H1 (cell line): ENCODE measurements at regions not wholly inside any gene's neighbourhood (a gene's known extent, or its start where the extent isn't known, plus 50 kb on each side); places are given as distances from the start of the nearest gene placed in this dataset.

ENCODE experiments used
- CTCF ChIA-PET: fragments of 300-600 bp; sonication (Branson Sonifier 250); formaldehyde crosslinking; loops from one replicate; lab custom pipeline; 2021; ENCODE audit not compliant: partially characterized antibody; lab: Charles Lee
- POLR2A ChIA-PET: fragments of 300-600 bp; sonication (Branson Sonifier 250); formaldehyde crosslinking; loops from one replicate; lab custom pipeline; 2021; ENCODE audit warnings: inconsistent platforms; ENCODE audit not compliant: partially characterized antibody; lab: Charles Lee
- DNase-seq, 2 experiments: peaks; one replicate each; pipeline versions ENCODE4 v3.0.0 to v3.0.0-alpha.2; 2010 to 2022; ENCODE audit warnings: low spot score in 2 of 2, low read depth in 1 of 2, mixed read lengths in 1 of 2
- FAIRE-seq: peaks from 2 replicates; lab custom pipeline; 2011; peaks lifted over from hg19 to GRCh38; lab: Jason Lieb, UNC
- H2AFZ ChIP-seq: 2 replicates; pipeline ENCODE4 v1.8.1; 2012; ENCODE audit warnings: low read length, inconsistent platforms
- H2AK5ac ChIP-seq: 2 replicates; pipeline ENCODE4 v1.6.1; 2013; ENCODE audit warnings: low read depth, low read length
- H2BK120ac ChIP-seq: replicated peaks from 2 replicates; pipeline ENCODE3; 2013; ENCODE audit warnings: low read depth, low read length, inconsistent platforms
- H2BK12ac ChIP-seq: 2 replicates; pipeline ENCODE4 v1.6.1; 2013; ENCODE audit warnings: low read depth, low read length
- H2BK15ac ChIP-seq: 2 replicates; pipeline ENCODE4 v1.6.1; 2013; ENCODE audit warnings: low read length
- H2BK20ac ChIP-seq: 2 replicates; pipeline ENCODE4 v1.6.1; 2013; ENCODE audit warnings: low read length
- H2BK5ac ChIP-seq: 2 replicates; pipeline ENCODE4 v1.6.1; 2013; ENCODE audit warnings: low read depth, low read length
- H3K14ac ChIP-seq: 2 replicates; pipeline ENCODE4 v1.6.1; 2013; ENCODE audit warnings: inconsistent platforms; ENCODE audit not compliant: insufficient read length
- H3K18ac ChIP-seq: 2 replicates; pipeline ENCODE4 v1.6.1; 2013; ENCODE audit warnings: low read length; ENCODE audit errors: extremely low read depth
- H3K23ac ChIP-seq: 2 replicates; pipeline ENCODE4 v1.6.1; 2013; ENCODE audit warnings: inconsistent platforms; ENCODE audit not compliant: insufficient read length
- H3K23me2 ChIP-seq: 2 replicates; pipeline ENCODE4 v1.6.1; 2013; ENCODE audit warnings: low read depth, low read length
- H3K27ac ChIP-seq: 2 replicates; pipeline ENCODE4 v1.6.1; 2011; ENCODE audit warnings: low read depth, low read length, inconsistent platforms
- H3K27me3 ChIP-seq, 4 experiments: replicated peaks in 1 of 4; 1 replicate in 1 of 4; 2 replicates in 3 of 4; pipeline versions ENCODE4 v1.6.1 to v1.8.1; 2011 to 2013; ENCODE audit warnings: low read length in 3 of 4, mild to moderate bottlenecking in 3 of 4, inconsistent platforms in 2 of 4, mixed read lengths in 2 of 4, moderate library complexity in 1 of 4; ENCODE audit not compliant: control insufficient read depth in 3 of 4, insufficient read depth in 3 of 4; ENCODE audit errors: extremely low read depth in 1 of 4
- H3K36me3 ChIP-seq, 4 experiments: 2 replicates each; pipeline versions ENCODE4 v1.6.1 to v1.8.1; 2011 to 2013; ENCODE audit warnings: mild to moderate bottlenecking in 4 of 4, low read length in 3 of 4, moderate library complexity in 2 of 4, control low read depth in 1 of 4, inconsistent platforms in 1 of 4; ENCODE audit not compliant: insufficient read depth in 4 of 4, control insufficient read depth in 2 of 4
- H3K4ac ChIP-seq: replicated peaks from 2 replicates; pipeline ENCODE3; 2013; ENCODE audit warnings: low read length, low read depth, mixed read lengths, inconsistent platforms; ENCODE audit not compliant: insufficient read length
- H3K4me1 ChIP-seq, 4 experiments: replicated peaks in 1 of 4; 1 replicate in 1 of 4; 2 replicates in 3 of 4; pipeline versions ENCODE4 v1.6.1 to v1.8.1; 2011 to 2013; ENCODE audit warnings: low read length in 3 of 4, inconsistent platforms in 2 of 4, mixed read lengths in 1 of 4; ENCODE audit not compliant: insufficient read depth in 4 of 4, control insufficient read depth in 3 of 4
- H3K4me2 ChIP-seq, 2 experiments: 2 replicates each; pipeline versions ENCODE4 v1.6.1 to v1.8.1; 2011 to 2013; ENCODE audit warnings: low read depth in 2 of 2, low read length in 2 of 2, control low read depth in 1 of 2, inconsistent platforms in 1 of 2, mild to moderate bottlenecking in 1 of 2; ENCODE audit not compliant: insufficient read depth in 1 of 2
- H3K4me3 ChIP-seq, 4 experiments: fragments of 200-600, 300-600 bp in 1 of 4; sonication (generic), shearing (Covaris generic), sonication (Bioruptor Twin) in 1 of 4; 2 replicates each; pipeline versions ENCODE4 v1.5.1 to v1.8.1; 2011 to 2016; ENCODE audit warnings: low read length in 4 of 4, low read depth in 3 of 4, control low read depth in 2 of 4, inconsistent platforms in 2 of 4, mild to moderate bottlenecking in 2 of 4, mixed read lengths in 1 of 4, moderate library complexity in 1 of 4; ENCODE audit not compliant: insufficient read depth in 2 of 4; ENCODE audit errors: extremely low read depth in 1 of 4
- H3K56ac ChIP-seq: replicated peaks from 2 replicates; pipeline ENCODE3; 2013; ENCODE audit warnings: low read depth, mild to moderate bottlenecking, mixed read lengths, low read length, inconsistent platforms; ENCODE audit not compliant: insufficient read length
- H3K79me1 ChIP-seq: 2 replicates; pipeline ENCODE4 v1.6.1; 2013; ENCODE audit warnings: low read depth, low read length, control low read depth
- H3K79me2 ChIP-seq, 2 experiments: 2 replicates each; pipeline versions ENCODE4 v1.6.1 to v1.8.1; 2012 to 2013; ENCODE audit warnings: low read length in 2 of 2, mild to moderate bottlenecking in 2 of 2, inconsistent platforms in 1 of 2; ENCODE audit not compliant: insufficient read depth in 2 of 2, control insufficient read depth in 1 of 2
- H3K9ac ChIP-seq, 4 experiments: replicated peaks in 1 of 4; 1 replicate in 1 of 4; 2 replicates in 3 of 4; pipeline versions ENCODE4 v1.6.1 to v1.8.1; 2011 to 2013; ENCODE audit warnings: low read depth in 3 of 4, low read length in 3 of 4, control low read depth in 2 of 4, mild to moderate bottlenecking in 2 of 4, moderate library complexity in 2 of 4, inconsistent platforms in 1 of 4; ENCODE audit errors: extremely low read depth in 1 of 4
- H3K9me3 ChIP-seq, 2 experiments: 2 replicates each; pipeline versions ENCODE4 v1.6.1 to v1.8.1; 2012 to 2013; ENCODE audit warnings: mild to moderate bottlenecking in 2 of 2, moderate library complexity in 2 of 2, control low read depth in 1 of 2, inconsistent platforms in 1 of 2, low read depth in 1 of 2, low read length in 1 of 2, mixed read lengths in 1 of 2; ENCODE audit not compliant: insufficient read depth in 2 of 2
- H4K20me1 ChIP-seq, 2 experiments: replicated peaks in 1 of 2; 2 replicates each; pipeline versions ENCODE3 to v1.8.1; 2011 to 2013; ENCODE audit warnings: inconsistent platforms in 2 of 2, low read length in 2 of 2, mild to moderate bottlenecking in 1 of 2; ENCODE audit not compliant: insufficient read depth in 2 of 2, control insufficient read depth in 1 of 2
- H4K5ac ChIP-seq: 2 replicates; pipeline ENCODE4 v1.6.1; 2013; ENCODE audit warnings: low read length, low read depth, mixed read lengths, inconsistent platforms; ENCODE audit not compliant: insufficient read length
- H4K8ac ChIP-seq: 2 replicates; pipeline ENCODE4 v1.8.0; 2013; ENCODE audit warnings: mild to moderate bottlenecking, moderate library complexity, low read length, inconsistent platforms; ENCODE audit not compliant: insufficient read depth; ENCODE audit errors: extremely low read depth
- H4K91ac ChIP-seq: replicated peaks from 2 replicates; pipeline ENCODE3; 2013; ENCODE audit warnings: low read length, mixed read lengths, inconsistent platforms; ENCODE audit not compliant: insufficient read length
- JUND ChIP-seq: IDR thresholded peaks from 2 replicates; pipeline ENCODE4 v1.6.1; 2011; ENCODE audit warnings: mild to moderate bottlenecking, improper control_type of control experiment, low read length
- POLR2A ChIP-seq, 2 experiments: IDR thresholded peaks; 1 replicate in 1 of 2; 2 replicates in 1 of 2; pipeline ENCODE4 v1.6.1; 2011; ENCODE audit warnings: low read depth in 2 of 2, low read length in 2 of 2, mild to moderate bottlenecking in 2 of 2; ENCODE audit errors: control extremely low read depth in 1 of 2
- POU5F1 ChIP-seq: IDR thresholded peaks from 2 replicates; pipeline ENCODE4 v1.6.1; 2011; ENCODE audit warnings: low read depth, mild to moderate bottlenecking, low read length, moderate library complexity
- SIN3A ChIP-seq, 2 experiments: IDR thresholded peaks in 1 of 2; conservative IDR thresholded peaks in 1 of 2; 2 replicates each; pipeline ENCODE4 v1.6.1; 2011 to 2012; ENCODE audit warnings: low read length in 2 of 2, improper control_type of control experiment in 1 of 2, low read depth in 1 of 2, mild to moderate bottlenecking in 1 of 2
- SP2 ChIP-seq: IDR thresholded peaks from 2 replicates; pipeline ENCODE4 v1.6.1; 2012; ENCODE audit warnings: mild to moderate bottlenecking, low read length, inconsistent platforms
- SUZ12 ChIP-seq: fragments of 200-600 bp; sonication (generic); IDR thresholded peaks from 2 replicates; pipeline ENCODE4 v1.6.1; 2012; ENCODE audit warnings: mild to moderate bottlenecking, inconsistent platforms, low read length, moderate library complexity, mixed read lengths
- TEAD4 ChIP-seq: IDR thresholded peaks from 2 replicates; pipeline ENCODE4 v1.6.1; 2012; ENCODE audit warnings: low read depth, low read length, inconsistent platforms, mixed read lengths
- WGBS, 2 experiments: shearing (Covaris generic) in 1 of 2; methylation state at CpG; one replicate each; pipeline versions ENCODE4 v1.1.6 to v1.1.7; 2013 to 2015; ENCODE audit warnings: low lambda C conversion rate in 2 of 2, mixed read lengths in 2 of 2, inconsistent platforms in 1 of 2, low coverage in 1 of 2, missing lambda C conversion rate in 1 of 2; ENCODE audit not compliant: insufficient replicate concordance in 2 of 2, insufficient coverage in 1 of 2, insufficient read length in 1 of 2; ENCODE audit errors: extremely low coverage in 1 of 2, missing lambda C conversion rate in 1 of 2; 5-methylcytosine and 5-hydroxymethylcytosine counted together
- TF ChIP-seq, protein P1 (sequence below), 3 experiments: IDR thresholded peaks; 1 replicate in 2 of 3; 2 replicates in 1 of 3; pipeline versions ENCODE4 v1.5.1 to v1.6.1; 2011; ENCODE audit warnings: low read length in 3 of 3, mild to moderate bottlenecking in 3 of 3, inconsistent platforms in 2 of 3, low read depth in 1 of 3, moderate library complexity in 1 of 3; ENCODE audit not compliant: insufficient read depth in 1 of 3; ENCODE audit errors: control extremely low read depth in 1 of 3
- TF ChIP-seq, protein P2 (sequence below): IDR thresholded peaks from 2 replicates; pipeline ENCODE4 v1.6.1; 2012; ENCODE audit warnings: low read length, inconsistent platforms
- TF ChIP-seq, protein P3 (sequence below): IDR thresholded peaks from 2 replicates; pipeline ENCODE4 v1.6.1; 2011; ENCODE audit warnings: low read length, improper control_type of control experiment

DNA sequence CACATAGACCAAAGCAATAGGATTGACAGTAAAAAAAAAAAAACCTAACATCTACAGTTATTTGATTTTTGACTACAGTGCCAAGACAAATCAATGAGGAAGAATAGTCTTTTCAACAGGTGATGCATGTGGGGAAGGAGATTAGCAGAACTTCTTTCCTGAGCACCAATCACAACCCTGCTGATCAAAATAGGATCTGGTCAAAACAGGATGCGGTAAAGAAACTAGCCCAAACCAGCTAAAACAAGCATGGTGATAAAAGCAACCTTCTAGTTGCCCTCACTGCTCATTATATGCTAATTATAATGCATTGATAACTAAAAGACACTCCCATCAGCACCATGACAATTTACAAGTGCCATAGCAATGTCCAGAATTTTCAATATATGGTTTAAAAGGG lies 667.5 kb downstream of the GRXCR1 start:
- no peaks in the 10 kb centered on the region for H3K79me2 ChIP-seq
- H2BK15ac ChIP-seq: no peak overlapping the region
- H2BK20ac ChIP-seq: no peak overlapping the region
- H3K23ac ChIP-seq: no peak overlapping the region
- H4K20me1 ChIP-seq: no peaks in the 10 kb centered on the region
- ChIA-PET CTCF (no interaction called here), POLR2A (no interaction called here)
- H2BK12ac ChIP-seq: no peak overlapping the region
- H3K27me3 ChIP-seq: no peaks in the 10 kb centered on the region
- H3K14ac ChIP-seq: no peak overlapping the region
- no peak overlapping the region for H3K56ac ChIP-seq
- no peak for DNase-seq
- H3K79me1 ChIP-seq: no peaks in the 10 kb centered on the region
- no peaks in the 10 kb centered on the region for H3K36me3 ChIP-seq
- H2AFZ ChIP-seq: no peak overlapping the region
- H3K4ac ChIP-seq: no peak overlapping the region
- H2AK5ac ChIP-seq: no peak overlapping the region
- no peak overlapping the region for H3K27ac ChIP-seq
- 0 out of 4 replicates have a peak, but pooled peaks cover 0 to 2% of the 10 kb centered on the region in 2 experiments for H3K9me3 ChIP-seq
- H3K4me1 ChIP-seq: no peaks in the 10 kb centered on the region
- no peak overlapping the region for H4K5ac ChIP-seq
- H4K8ac ChIP-seq: no peak overlapping the region
- H2BK120ac ChIP-seq: no peak overlapping the region
- FAIRE-seq: no peak
- H3K18ac ChIP-seq: no peak overlapping the region
- no peak overlapping the region for H3K9ac ChIP-seq
- no peak overlapping the region for H3K4me3 ChIP-seq
- no peak overlapping the region for H3K4me2 ChIP-seq
- no peaks in the 10 kb centered on the region for H3K23me2 ChIP-seq
- no peak overlapping the region for H4K91ac ChIP-seq
- 100% methylated on average over 1 of the region's 1 CpG; no CpG with 5 or more reads in 1 of the 2 experiments for WGBS, 2 experiments
- no peak overlapping the region for H2BK5ac ChIP-seq
- TF ChIP-seq, protein P1, sequence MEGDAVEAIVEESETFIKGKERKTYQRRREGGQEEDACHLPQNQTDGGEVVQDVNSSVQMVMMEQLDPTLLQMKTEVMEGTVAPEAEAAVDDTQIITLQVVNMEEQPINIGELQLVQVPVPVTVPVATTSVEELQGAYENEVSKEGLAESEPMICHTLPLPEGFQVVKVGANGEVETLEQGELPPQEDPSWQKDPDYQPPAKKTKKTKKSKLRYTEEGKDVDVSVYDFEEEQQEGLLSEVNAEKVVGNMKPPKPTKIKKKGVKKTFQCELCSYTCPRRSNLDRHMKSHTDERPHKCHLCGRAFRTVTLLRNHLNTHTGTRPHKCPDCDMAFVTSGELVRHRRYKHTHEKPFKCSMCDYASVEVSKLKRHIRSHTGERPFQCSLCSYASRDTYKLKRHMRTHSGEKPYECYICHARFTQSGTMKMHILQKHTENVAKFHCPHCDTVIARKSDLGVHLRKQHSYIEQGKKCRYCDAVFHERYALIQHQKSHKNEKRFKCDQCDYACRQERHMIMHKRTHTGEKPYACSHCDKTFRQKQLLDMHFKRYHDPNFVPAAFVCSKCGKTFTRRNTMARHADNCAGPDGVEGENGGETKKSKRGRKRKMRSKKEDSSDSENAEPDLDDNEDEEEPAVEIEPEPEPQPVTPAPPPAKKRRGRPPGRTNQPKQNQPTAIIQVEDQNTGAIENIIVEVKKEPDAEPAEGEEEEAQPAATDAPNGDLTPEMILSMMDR (IDR thresholded peaks at IDR 0.05; ENCODE audit: control extremely low read depth in 1 of 3, insufficient read depth in 1 of 3, low read depth in 1 of 3, low read length in 3 of 3): no peak
- TF ChIP-seq JUND: no peak
- TF ChIP-seq SP2: no peak
- TF ChIP-seq POU5F1: no peak
- no peak for TF ChIP-seq SUZ12
- no peak for TF ChIP-seq SIN3A (conservative IDR thresholded peaks at IDR 0.05 in 1 of 2, IDR thresholded peaks at IDR 0.05 in 1 of 2; ENCODE audit: low read depth in 1 of 2, low read length in 2 of 2)
- no peak for TF ChIP-seq POLR2A (IDR thresholded peaks at IDR 0.05; ENCODE audit: control extremely low read depth in 1 of 2, low read depth in 2 of 2, low read length in 2 of 2)
- no peak for TF ChIP-seq TEAD4
- TF ChIP-seq, protein P2, sequence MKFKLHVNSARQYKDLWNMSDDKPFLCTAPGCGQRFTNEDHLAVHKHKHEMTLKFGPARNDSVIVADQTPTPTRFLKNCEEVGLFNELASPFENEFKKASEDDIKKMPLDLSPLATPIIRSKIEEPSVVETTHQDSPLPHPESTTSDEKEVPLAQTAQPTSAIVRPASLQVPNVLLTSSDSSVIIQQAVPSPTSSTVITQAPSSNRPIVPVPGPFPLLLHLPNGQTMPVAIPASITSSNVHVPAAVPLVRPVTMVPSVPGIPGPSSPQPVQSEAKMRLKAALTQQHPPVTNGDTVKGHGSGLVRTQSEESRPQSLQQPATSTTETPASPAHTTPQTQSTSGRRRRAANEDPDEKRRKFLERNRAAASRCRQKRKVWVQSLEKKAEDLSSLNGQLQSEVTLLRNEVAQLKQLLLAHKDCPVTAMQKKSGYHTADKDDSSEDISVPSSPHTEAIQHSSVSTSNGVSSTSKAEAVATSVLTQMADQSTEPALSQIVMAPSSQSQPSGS: no peak
- TF ChIP-seq, protein P3, sequence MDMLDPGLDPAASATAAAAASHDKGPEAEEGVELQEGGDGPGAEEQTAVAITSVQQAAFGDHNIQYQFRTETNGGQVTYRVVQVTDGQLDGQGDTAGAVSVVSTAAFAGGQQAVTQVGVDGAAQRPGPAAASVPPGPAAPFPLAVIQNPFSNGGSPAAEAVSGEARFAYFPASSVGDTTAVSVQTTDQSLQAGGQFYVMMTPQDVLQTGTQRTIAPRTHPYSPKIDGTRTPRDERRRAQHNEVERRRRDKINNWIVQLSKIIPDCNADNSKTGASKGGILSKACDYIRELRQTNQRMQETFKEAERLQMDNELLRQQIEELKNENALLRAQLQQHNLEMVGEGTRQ: no peak
